Thyroid gland (tissue), 4 donors: ENCODE measurements at regions not wholly inside any gene's neighbourhood (a gene's known extent, or its start where the extent isn't known, plus 50 kb on each side); places are given as distances from the start of the nearest gene placed in this dataset.

Experiments used
- DNase-seq, 2 donors: peaks; one replicate each; pipeline ENCODE4 v3.0.0-alpha.2; 2019
- H3K27ac ChIP-seq, 3 donors: fragments of 200-600 bp; sonication (generic); 1 replicate in 2 of 3; 2 replicates in 1 of 3; pipeline ENCODE4 v1.5.1; 2016 to 2019; ENCODE audit warnings: mild to moderate bottlenecking in 1 of 3, moderate library complexity in 1 of 3
- H3K27me3 ChIP-seq: fragments of 200-600 bp; sonication (generic); one replicate; pipeline ENCODE4 v1.5.1; 2019
- H3K36me3 ChIP-seq, 2 donors: fragments of 200-600 bp; sonication (generic); one replicate each; pipeline ENCODE4 v1.5.1; 2016 to 2019
- H3K4me1 ChIP-seq, 2 donors: fragments of 200-600 bp; sonication (generic); one replicate each; pipeline ENCODE4 v1.5.1; 2017 to 2019
- H3K4me3 ChIP-seq, 3 donors: fragments of 200-600 bp; sonication (generic); replicated peaks in 1 of 3; 1 replicate in 2 of 3; 2 replicates in 1 of 3; pipeline ENCODE4 v1.5.1; 2016; ENCODE audit warnings: mild to moderate bottlenecking in 1 of 3
- H3K9me3 ChIP-seq: fragments of 200-600 bp; sonication (generic); one replicate; pipeline ENCODE4 v1.5.1; 2017
- POLR2A ChIP-seq, 2 donors: fragments of 450-650 bp; IDR thresholded peaks; one replicate each; pipeline ENCODE4 v1.6.1; 2017; ENCODE audit warnings: antibody characterized with exemption in 2 of 2, mild to moderate bottlenecking in 2 of 2, moderate library complexity in 1 of 2
- WGBS, 2 donors: methylation state at CpG; one replicate each; pipeline ENCODE4 v1.1.5; 2017; 5-methylcytosine and 5-hydroxymethylcytosine counted together
- intact Hi-C: fragments of 100-400 bp; cut with DNase I; formaldehyde crosslinking; loops from one replicate; pipeline ENCODE4 v1.15.1; 2023
- TF ChIP-seq, protein P1 (sequence below), 6 experiments: fragments of 200-600 bp in 3 of 6; fragments of 450-650 bp in 3 of 6; sonication (generic) in 3 of 6; IDR thresholded peaks; one replicate each; pipeline ENCODE4 v1.5.1; 2016 to 2019; ENCODE audit warnings: antibody characterized with exemption in 6 of 6, mild to moderate bottlenecking in 2 of 6, inconsistent platforms in 1 of 6, moderate library complexity in 1 of 6

DNA sequence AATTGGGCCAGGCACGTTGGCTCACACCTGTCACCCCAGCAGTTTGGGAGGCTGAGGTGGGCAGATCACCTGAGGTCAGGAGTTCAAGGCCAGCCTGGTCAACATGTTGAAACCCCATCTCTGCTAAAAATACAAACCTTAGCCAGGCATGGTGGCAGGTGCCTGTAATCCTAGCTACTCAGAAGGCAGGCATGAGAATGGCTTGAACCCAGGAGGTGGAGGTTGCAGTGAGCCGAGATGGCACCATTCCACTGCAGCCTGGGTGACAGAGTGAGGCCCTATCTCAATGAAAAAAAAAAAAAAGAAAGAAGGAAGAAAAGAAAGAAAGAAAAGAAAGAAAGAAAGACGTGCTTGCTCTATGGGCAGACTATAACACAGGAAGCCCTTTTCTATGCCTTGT is 84.4 kb downstream of the FOXL1 start:
- 74 to 80% methylated on average over 3 of the region's 3 CpGs for WGBS, 2 donors
- H3K4me1 ChIP-seq: peaks cover 0 to 15% of the 10 kb centered on the region in 2 donors
- no peak for DNase-seq
- no peaks in the 10 kb centered on the region for H3K36me3 ChIP-seq
- H3K27ac ChIP-seq: no peak overlapping the region
- H3K9me3 ChIP-seq: no peaks in the 10 kb centered on the region
- H3K27me3 ChIP-seq: no peaks in the 10 kb centered on the region
- no peak overlapping the region for H3K4me3 ChIP-seq
- TF ChIP-seq, protein P1, sequence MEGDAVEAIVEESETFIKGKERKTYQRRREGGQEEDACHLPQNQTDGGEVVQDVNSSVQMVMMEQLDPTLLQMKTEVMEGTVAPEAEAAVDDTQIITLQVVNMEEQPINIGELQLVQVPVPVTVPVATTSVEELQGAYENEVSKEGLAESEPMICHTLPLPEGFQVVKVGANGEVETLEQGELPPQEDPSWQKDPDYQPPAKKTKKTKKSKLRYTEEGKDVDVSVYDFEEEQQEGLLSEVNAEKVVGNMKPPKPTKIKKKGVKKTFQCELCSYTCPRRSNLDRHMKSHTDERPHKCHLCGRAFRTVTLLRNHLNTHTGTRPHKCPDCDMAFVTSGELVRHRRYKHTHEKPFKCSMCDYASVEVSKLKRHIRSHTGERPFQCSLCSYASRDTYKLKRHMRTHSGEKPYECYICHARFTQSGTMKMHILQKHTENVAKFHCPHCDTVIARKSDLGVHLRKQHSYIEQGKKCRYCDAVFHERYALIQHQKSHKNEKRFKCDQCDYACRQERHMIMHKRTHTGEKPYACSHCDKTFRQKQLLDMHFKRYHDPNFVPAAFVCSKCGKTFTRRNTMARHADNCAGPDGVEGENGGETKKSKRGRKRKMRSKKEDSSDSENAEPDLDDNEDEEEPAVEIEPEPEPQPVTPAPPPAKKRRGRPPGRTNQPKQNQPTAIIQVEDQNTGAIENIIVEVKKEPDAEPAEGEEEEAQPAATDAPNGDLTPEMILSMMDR (IDR thresholded peaks at IDR 0.05): no peak
- no peak for TF ChIP-seq POLR2A (IDR thresholded peaks at IDR 0.05)
- intact Hi-C loops: no loop called here

- H3K4me1 ChIP-seq: peaks cover 0 to 15% of the 10 kb centered on the region in 2 donors
- peak overlapping the region in 1 of 3 donors; percentile 4 for H3K27ac ChIP-seq
- DNase-seq: no peak
- no peaks in the 10 kb centered on the region for H3K27me3 ChIP-seq
- H3K4me3 ChIP-seq: no peak overlapping the region
- intact Hi-C loops: no loop called here
- H3K9me3 ChIP-seq: no peaks in the 10 kb centered on the region
- 63 to 65% methylated on average over 19 of the region's 19 CpGs for WGBS, 2 donors
- TF ChIP-seq, protein P1 (IDR thresholded peaks at IDR 0.05): no peak
- no peak for TF ChIP-seq POLR2A (IDR thresholded peaks at IDR 0.05)
- H3K36me3 ChIP-seq: no peaks in the 10 kb centered on the region
These were observed 85.6 kb downstream of the FOXL1 start for GRCh38 chr16:86663685-86664521.

DNA sequence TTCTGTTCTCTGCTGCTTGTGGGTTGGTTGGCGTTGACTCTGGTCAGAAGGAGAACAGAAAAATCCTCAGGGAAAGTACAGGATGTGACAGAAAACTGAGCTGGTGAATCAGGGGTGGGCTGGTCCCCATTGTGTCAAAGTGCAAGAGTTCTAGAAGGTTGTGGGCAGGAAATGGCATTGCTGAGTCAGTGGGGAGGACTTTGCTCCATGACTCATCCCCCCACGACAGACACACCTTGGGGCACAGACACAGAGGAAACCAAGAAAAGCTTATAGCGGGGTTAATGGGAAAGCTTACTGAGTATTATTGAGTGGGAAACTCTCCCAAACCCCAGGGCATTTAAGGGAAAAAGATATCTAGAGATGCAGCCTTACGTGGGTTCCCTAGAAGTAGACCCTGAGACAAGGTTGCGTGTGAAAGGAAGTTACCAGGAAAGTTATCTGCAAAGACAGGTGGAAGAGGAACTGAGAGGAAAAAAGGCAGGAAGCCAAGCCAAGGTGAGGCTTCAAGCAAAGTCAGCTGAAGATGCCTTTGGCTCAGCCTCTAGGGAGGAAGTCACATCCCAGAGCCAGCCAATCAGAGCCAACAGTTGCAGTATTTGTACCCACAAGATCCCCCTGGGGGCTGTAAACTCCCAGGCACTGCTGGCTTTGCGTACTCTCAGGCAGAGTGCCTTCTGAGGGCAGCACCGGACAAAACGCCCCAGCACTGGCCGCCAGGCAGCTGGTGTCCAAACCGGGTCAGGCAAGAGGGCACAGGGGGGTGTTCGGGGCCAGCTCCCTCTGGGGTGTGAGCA is 86.4 kb downstream of the FOXL1 start:
- Histone ChIP-seq H3K4me1 (peaks cover 0 to 15% of the 10 kb centered on the region in 2 donors), H3K9me3 (no peaks in the 10 kb centered on the region), H3K27ac (peak overlapping the region in 1 of 3 donors; percentile 4), H3K36me3 (no peaks in the 10 kb centered on the region), H3K4me3 (no peak overlapping the region), H3K27me3 (no peaks in the 10 kb centered on the region)
- TF ChIP-seq, protein P1 (IDR thresholded peaks at IDR 0.05): no peak
- no peak for TF ChIP-seq POLR2A (IDR thresholded peaks at IDR 0.05)
- WGBS, 2 donors: 74 to 77% methylated on average over 11 of the region's 11 CpGs
- intact Hi-C loops: no loop called here
- DNase-seq: no peak

DNA sequence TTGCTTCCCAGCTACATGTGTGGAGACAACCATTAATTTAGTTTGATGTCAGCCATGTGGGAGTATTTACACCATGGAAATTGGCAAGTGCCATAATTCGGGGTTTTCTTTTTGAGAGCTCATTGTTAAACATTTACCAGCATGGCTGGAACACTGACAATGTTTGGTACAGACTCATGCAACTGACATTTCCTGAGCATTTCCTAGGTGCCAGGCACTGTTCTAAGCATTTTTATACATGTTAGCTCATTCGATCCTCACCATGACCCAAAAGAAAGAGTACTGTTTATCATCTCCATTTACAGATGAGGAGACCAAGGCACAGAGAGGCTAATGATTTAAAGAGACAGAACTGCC is 86.9 kb downstream of the FOXL1 start:
- 66 to 82% methylated on average over 2 of the region's 2 CpGs for WGBS, 2 donors
- no peak overlapping the region for H3K27ac ChIP-seq
- intact Hi-C loops: no loop called here

More for the DNA sequence above, 86.9 kb downstream of the FOXL1 start:
- Histone ChIP-seq H3K36me3 (no peaks in the 10 kb centered on the region), H3K4me1 (peaks cover 0 to 15% of the 10 kb centered on the region in 2 donors), H3K4me3 (no peak overlapping the region), H3K9me3 (no peaks in the 10 kb centered on the region), H3K27me3 (no peaks in the 10 kb centered on the region)
- no peak for DNase-seq
- no peak for TF ChIP-seq POLR2A (IDR thresholded peaks at IDR 0.05)
- TF ChIP-seq, protein P1 (IDR thresholded peaks at IDR 0.05): no peak
